Breast epithelium (tissue), 3 donors: ENCODE measurements at regions not wholly inside any gene's neighbourhood (a gene's known extent, or its start where the extent isn't known, plus 50 kb on each side); places are given as distances from the start of the nearest gene placed in this dataset.

ENCODE experiments used
- POLR2A ChIP-seq: fragments of 450-650 bp; IDR thresholded peaks from one replicate; pipeline ENCODE4 v1.6.1; 2016; ENCODE audit warnings: antibody characterized with exemption, mild to moderate bottlenecking, moderate library complexity
- TF ChIP-seq, protein P1 (sequence below), 3 donors: fragments of 450-650 bp; IDR thresholded peaks; one replicate each; pipeline ENCODE4 v1.5.1; 2016 to 2017; ENCODE audit warnings: antibody characterized with exemption in 3 of 3, mild to moderate bottlenecking in 3 of 3, moderate library complexity in 3 of 3

DNA sequence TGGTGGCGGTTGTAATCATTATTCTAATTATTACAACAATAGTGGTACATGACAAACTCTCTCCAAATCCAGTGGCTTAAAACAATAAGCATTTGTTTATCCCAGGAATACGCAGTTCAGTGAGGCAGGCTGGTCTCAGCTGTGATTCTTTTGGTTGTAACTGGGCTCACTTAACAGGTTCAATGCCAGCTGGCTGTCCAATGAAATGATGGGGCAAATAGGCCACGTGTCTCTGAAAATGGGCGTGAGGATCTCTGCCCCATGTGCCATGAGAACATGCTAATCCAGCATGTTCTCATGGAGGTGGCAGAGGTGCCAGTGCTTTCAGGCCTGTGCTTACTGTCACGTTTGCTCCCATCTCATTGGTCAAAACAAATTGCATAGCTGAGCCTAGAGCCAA, 73.1 kb upstream of the CLMN start:
- TF ChIP-seq, protein P1, sequence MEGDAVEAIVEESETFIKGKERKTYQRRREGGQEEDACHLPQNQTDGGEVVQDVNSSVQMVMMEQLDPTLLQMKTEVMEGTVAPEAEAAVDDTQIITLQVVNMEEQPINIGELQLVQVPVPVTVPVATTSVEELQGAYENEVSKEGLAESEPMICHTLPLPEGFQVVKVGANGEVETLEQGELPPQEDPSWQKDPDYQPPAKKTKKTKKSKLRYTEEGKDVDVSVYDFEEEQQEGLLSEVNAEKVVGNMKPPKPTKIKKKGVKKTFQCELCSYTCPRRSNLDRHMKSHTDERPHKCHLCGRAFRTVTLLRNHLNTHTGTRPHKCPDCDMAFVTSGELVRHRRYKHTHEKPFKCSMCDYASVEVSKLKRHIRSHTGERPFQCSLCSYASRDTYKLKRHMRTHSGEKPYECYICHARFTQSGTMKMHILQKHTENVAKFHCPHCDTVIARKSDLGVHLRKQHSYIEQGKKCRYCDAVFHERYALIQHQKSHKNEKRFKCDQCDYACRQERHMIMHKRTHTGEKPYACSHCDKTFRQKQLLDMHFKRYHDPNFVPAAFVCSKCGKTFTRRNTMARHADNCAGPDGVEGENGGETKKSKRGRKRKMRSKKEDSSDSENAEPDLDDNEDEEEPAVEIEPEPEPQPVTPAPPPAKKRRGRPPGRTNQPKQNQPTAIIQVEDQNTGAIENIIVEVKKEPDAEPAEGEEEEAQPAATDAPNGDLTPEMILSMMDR (IDR thresholded peaks at IDR 0.05): no peak
- no peak for TF ChIP-seq POLR2A
